ENCODE measurements at regions not wholly inside any gene's neighbourhood (a gene's known extent, or its start where the extent isn't known, plus 50 kb on each side); places are given as distances from the start of the nearest gene placed in this dataset.
"Not testable (repeated sequence)": the region's sequence is repeated elsewhere in the genome, so short reads cannot be mapped to it uniquely, and the experiment has no call there.

DNA sequence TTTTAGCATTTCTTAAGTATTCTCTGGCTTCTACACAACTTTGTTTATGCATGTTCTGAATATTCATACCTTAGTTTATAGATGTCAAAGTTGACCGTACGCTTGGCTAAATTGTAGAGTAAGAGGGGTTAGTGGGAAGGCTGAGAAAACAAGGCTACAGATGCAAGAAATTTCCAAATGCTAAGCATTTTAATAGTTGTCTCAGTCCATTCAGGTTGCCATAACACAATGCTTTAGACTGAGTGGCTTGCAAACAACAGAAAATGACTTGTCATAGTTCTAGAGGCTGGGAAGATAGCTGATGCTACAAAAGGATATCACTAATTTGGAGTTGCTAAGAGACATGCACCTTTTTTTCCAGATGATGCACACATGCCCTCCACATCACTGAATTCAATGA, 53.0 kb upstream of the C1QTNF3 start:
- H3K27me3 ChIP-seq; H3K27ac ChIP-seq; H3K36me3 ChIP-seq; DNase-seq (ENCODE audit: low read depth in 1 of 2, low spot score in 1 of 2); H3K4me1 ChIP-seq (ENCODE audit: low read depth); H3K4me3 ChIP-seq; H3K9me3 ChIP-seq (ENCODE audit: low read depth): not testable (repeated sequence)

DNA sequence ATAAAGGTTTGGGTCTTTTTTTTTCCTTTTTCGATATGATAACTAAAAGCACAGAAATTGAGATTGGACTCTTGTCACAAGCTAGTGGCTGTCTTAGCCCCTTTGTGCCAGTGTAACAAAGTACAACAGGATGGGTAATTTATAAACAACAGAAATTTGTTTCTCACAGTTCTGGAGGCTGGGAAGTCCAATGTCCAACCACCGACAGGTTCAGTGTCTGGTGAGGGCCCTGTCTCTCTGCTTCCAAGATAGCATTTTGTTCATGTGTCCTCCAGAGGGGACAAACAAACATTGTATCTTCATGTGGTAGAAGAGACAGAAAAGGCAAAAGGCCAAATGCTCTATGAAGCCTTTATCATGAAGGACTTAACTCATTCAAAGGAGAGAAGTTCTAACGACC, 56.9 kb upstream of the C1QTNF3 start:
- H3K27me3 ChIP-seq; H3K36me3 ChIP-seq; H3K27ac ChIP-seq; H3K9me3 ChIP-seq (ENCODE audit: low read depth); H3K4me1 ChIP-seq (ENCODE audit: low read depth); DNase-seq (ENCODE audit: low read depth in 1 of 2, low spot score in 1 of 2); H3K4me3 ChIP-seq: not testable (repeated sequence)

DNA sequence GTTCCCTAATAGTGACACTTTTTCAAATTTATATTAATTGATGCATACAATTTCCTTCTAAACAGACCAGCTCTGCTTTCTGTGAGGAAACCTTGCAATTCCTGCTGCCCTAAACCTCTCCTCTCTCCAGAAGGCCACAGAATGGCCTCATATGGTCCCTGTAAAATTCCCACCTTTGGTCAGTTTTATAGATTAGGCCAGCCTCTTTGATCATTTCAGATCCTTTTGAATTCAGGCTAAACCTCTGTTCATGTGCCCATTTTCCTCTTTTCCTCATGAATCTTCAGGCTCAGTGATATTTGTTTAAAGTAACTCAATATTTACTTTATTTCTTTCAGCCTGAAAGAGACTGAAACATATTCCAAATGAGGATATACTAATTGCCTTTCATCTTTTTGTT, 58.6 kb upstream of the C1QTNF3 start:
- not testable (repeated sequence) for H3K27me3 ChIP-seq; H3K9me3 ChIP-seq (ENCODE audit: low read depth); DNase-seq (ENCODE audit: low read depth in 1 of 2, low spot score in 1 of 2); H3K36me3 ChIP-seq; H3K27ac ChIP-seq; H3K4me3 ChIP-seq; H3K4me1 ChIP-seq (ENCODE audit: low read depth)

DNA sequence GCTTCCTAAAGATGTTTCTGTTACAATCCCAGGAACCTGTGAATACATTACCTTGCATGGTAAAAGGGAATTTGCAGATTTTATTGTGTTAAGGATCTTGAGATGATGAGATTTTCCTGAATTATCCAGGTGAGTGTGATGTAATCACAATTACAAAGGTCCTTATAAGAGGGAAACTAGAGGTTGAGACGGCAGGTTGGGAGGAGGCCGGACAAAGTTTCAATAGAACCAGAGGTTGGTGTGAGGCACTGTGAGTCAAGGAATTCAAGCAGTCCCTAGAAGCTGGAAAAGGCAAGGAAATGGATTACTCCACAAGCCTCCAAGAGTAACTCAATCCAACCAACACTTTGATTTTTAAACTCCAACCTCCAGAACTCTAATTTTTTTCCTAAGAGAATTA, 65.9 kb upstream of the C1QTNF3 start:
- H3K4me3 ChIP-seq; H3K4me1 ChIP-seq (ENCODE audit: low read depth); DNase-seq (ENCODE audit: low read depth in 1 of 2, low spot score in 1 of 2); H3K27me3 ChIP-seq; H3K9me3 ChIP-seq (ENCODE audit: low read depth); H3K27ac ChIP-seq; H3K36me3 ChIP-seq: not testable (repeated sequence)

DNA sequence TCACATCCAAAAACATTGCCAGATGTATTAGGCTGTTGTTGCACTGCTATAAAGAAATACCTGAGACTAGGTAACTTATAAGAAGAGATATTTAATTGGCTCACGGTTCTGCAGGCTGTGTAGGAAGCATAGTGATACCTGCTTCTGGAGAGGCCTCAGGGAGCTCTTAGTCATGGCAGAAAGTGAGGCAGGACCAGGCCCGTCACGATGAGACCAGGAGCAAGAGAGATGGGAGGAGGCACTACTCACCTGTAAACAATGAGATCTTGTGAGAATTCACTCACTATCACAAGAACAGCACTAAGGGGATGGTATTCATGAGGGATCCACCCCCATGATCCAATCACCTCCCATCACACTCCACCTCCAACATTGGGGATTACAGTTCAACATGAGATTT, 81.3 kb upstream of the C1QTNF3 start:
- not testable (repeated sequence) for H3K27ac ChIP-seq; H3K9me3 ChIP-seq (ENCODE audit: low read depth); H3K27me3 ChIP-seq; H3K4me3 ChIP-seq; H3K36me3 ChIP-seq; DNase-seq (ENCODE audit: low read depth in 1 of 2, low spot score in 1 of 2); H3K4me1 ChIP-seq (ENCODE audit: low read depth)

DNA sequence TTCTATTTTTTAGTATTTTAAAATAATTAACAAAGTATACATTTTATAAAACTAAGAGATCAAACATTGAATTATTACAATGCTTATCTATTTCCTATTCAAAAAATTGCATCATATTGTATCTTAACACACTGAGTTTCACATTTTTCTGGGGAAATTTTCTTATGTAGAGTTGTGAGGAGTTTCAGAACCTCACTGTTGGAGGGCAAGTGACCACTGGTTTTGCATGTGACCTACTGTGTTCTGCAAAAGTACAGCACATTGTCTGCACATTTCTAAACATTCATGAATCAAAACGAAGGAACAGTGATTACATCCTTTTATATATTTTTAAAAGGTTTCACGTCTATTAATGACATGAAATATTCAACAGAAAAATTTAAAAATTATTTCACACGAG, 82.3 kb upstream of the C1QTNF3 start:
- not testable (repeated sequence) for H3K36me3 ChIP-seq; H3K27ac ChIP-seq; H3K27me3 ChIP-seq; DNase-seq (ENCODE audit: low read depth in 1 of 2, low spot score in 1 of 2); H3K4me3 ChIP-seq; H3K4me1 ChIP-seq (ENCODE audit: low read depth); H3K9me3 ChIP-seq (ENCODE audit: low read depth)

DNA sequence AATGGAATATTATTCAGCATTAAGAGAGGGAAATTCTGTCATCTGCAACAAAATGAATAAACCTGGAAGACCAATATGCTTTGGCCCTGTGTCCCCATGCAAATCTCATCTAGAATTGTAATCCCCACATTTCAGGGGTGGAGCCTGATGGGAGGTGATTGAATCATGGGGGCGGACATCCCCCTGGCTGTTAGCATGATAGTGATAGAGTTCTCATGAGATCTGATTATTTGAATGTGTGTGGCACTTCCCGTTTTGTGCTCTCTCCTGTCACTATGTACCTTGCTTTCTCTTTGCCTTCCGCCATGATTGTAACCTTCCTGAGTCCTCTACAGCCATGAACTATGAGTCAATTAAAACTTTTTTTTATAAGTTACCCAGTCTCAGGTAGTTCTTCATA, 83.7 kb upstream of the C1QTNF3 start:
- not testable (repeated sequence) for H3K9me3 ChIP-seq (ENCODE audit: low read depth); DNase-seq (ENCODE audit: low read depth in 1 of 2, low spot score in 1 of 2); H3K4me3 ChIP-seq; H3K27me3 ChIP-seq; H3K4me1 ChIP-seq (ENCODE audit: low read depth); H3K27ac ChIP-seq; H3K36me3 ChIP-seq

DNA sequence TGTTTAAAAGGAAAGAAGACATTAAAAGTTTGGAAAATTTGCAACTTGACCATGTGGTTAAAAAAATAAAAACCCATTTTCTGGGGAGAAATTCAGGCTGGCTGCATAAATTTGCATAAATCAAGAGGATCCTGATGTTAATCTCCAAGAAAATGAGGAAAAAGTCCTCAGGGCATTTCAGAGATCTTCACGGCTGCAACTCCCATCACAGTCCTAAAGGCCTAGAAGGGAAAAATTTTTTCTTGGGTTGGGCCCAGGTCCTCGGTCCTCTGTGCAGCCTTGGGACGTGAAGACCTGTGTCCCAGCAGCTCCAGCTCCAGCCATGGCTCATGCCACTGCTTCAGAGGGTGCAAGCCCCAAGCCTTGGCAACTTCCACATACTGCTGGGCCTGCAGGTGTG, 84.8 kb upstream of the C1QTNF3 start:
- not testable (repeated sequence) for H3K9me3 ChIP-seq (ENCODE audit: low read depth); H3K27me3 ChIP-seq; DNase-seq (ENCODE audit: low read depth in 1 of 2, low spot score in 1 of 2); H3K27ac ChIP-seq; H3K4me3 ChIP-seq; H3K4me1 ChIP-seq (ENCODE audit: low read depth); H3K36me3 ChIP-seq

DNA sequence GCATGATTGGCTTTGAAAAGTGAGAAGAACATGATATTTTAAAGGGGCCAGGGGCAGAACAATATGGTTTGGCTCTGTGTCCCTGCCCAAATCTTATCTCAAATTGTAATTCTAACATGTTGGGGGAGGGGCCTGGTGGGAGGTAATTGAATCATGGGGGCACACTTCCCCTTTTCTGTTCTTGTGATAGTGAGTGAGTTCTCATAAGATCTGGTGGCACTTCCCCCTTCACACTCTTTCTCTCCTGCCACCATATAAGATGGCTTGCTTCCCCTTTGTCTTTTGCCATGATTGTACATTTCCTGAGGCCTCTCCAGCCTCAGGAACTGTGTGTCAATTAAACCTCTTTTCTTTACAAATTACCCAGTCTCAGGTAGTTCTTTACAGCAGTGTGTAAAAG, 85.9 kb upstream of the C1QTNF3 start:
- H3K27ac ChIP-seq; H3K4me1 ChIP-seq (ENCODE audit: low read depth); H3K4me3 ChIP-seq; H3K36me3 ChIP-seq; H3K9me3 ChIP-seq (ENCODE audit: low read depth); H3K27me3 ChIP-seq; DNase-seq (ENCODE audit: low read depth in 1 of 2, low spot score in 1 of 2): not testable (repeated sequence)

DNA sequence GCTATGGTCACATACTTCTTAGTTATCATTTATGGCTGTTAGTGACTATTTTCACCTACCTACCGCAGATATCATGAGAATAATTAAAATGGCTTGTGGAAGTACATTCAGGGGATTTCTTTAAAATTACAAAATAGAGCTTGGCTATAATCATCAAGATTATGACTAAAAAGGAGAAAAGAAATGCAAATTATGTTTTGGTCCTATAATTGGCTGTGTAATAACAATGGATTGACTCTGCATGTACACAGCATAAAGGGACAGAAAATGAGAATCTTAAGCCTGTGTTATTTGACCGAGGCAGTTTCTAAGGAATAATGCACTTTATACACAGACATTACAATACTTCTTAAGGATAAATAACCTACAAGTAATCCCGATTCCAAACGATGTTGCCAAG, 112.0 kb upstream of the C1QTNF3 start:
- DNase-seq (ENCODE audit: low read depth in 1 of 2, low spot score in 1 of 2); H3K36me3 ChIP-seq; H3K27ac ChIP-seq; H3K4me1 ChIP-seq (ENCODE audit: low read depth); H3K9me3 ChIP-seq (ENCODE audit: low read depth); H3K4me3 ChIP-seq; H3K27me3 ChIP-seq: not testable (repeated sequence)

DNA sequence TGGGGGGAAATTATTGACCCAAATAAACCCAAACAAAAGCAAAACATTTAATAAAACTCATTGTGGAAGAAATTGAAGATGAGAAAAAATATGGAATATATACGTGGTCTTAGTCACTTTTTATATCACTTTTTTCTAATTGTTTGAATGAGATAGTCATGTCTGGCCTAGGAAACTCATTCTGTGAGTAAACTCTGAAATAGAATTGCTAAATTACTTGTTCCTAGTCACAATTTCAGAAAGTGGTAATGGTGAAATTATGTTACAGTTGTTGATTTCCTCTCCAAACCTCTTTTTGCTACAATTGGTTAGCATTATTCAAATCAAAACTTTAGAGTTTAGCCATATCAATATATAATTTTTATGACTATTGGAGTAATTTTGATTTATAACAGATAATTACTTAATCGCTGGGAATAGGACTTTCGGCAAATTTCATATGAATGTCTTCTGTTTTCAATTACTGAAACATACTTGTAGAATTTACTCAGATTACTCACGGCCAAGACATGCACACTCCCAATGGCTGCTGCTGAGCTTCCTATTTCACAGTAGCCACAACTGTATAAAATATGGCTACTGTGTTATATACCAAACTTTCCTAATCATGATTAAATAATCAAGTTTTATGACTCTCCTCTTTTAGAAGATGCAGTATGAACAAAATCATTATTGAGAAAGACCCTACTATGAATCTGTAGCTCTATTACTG, 113.8 kb upstream of the C1QTNF3 start:
- H3K36me3 ChIP-seq; H3K9me3 ChIP-seq (ENCODE audit: low read depth); H3K4me3 ChIP-seq; H3K4me1 ChIP-seq (ENCODE audit: low read depth); DNase-seq (ENCODE audit: low read depth in 1 of 2, low spot score in 1 of 2); H3K27me3 ChIP-seq; H3K27ac ChIP-seq: not testable (repeated sequence)

DNA sequence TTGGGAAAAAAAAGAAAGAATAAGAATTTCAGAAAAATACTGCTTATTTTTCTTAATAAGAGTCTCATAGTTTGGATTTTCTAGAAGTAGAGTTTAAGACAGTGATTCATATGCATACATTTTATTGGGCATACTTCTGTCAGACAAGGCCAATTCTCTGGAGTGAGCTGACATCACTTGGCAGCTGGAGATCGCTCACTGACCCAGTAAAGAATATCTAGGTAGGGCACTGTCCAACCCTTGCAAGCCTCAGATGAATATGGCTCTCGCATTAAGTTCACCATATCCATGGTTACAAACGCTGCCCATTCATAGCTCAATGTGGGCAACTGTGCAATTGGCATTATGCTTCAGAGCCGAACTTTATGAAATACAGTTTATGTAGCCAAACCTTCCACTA, 117.9 kb upstream of the C1QTNF3 start:
- not testable (repeated sequence) for H3K27ac ChIP-seq; DNase-seq (ENCODE audit: low read depth in 1 of 2, low spot score in 1 of 2); H3K9me3 ChIP-seq (ENCODE audit: low read depth); H3K27me3 ChIP-seq; H3K4me3 ChIP-seq; H3K36me3 ChIP-seq; H3K4me1 ChIP-seq (ENCODE audit: low read depth)

DNA sequence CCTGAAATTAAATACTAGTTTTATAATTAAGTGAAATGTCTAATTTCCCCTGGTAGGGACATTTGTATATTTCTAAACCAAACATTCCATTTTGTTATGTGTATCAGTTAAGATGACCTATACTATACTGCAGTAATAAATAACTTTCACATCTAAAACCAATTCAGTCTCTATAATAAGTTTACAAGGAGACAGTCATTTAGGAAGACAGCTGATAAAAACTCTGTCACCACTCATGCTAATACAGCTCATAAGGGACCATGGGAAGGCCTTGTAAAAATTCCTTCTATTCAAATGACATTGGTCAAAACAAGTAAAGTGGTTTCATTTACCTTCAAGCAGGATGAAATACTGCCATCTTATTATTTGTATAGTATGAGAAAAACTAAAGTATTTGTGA, 128.4 kb upstream of the C1QTNF3 start:
- not testable (repeated sequence) for H3K36me3 ChIP-seq; H3K27me3 ChIP-seq; DNase-seq (ENCODE audit: low read depth in 1 of 2, low spot score in 1 of 2); H3K4me3 ChIP-seq; H3K9me3 ChIP-seq (ENCODE audit: low read depth); H3K4me1 ChIP-seq (ENCODE audit: low read depth); H3K27ac ChIP-seq

DNA sequence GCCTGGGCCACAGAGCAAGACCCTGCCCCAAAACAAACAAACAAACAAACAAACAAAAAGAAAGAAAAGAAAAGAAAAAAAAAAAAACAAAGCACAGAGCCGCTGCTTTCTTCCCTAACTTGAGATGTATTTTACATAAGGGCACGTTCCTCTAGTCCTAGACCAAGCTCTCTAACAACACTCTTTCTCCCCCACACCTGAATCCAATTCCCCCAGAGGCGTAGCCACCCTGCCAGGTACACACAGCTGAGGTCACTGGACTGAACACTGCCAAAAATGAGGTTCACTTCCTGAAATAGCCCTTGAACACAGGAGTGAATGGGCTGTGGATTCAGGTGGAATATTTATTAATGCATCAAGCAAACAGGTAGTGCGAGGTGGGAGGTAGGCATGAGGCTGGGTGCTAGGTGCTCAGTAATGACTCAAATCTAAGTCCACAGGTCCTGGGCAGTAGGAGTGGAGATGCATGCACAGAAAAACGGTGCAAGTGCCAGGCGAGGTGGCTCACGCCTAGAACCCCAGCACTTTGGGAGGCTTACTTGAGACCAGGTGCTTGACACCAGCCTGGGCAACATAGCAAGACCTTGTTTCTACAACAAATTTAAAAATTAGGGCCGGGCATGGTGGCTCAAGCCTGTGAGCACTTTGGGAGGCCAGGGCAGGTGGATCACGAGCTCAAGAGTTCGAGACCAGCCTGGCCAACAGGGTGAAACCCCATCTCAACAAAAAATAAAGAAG, 136.6 kb upstream of the C1QTNF3 start:
- not testable (repeated sequence) for DNase-seq (ENCODE audit: low read depth in 1 of 2, low spot score in 1 of 2); H3K27ac ChIP-seq; H3K4me1 ChIP-seq (ENCODE audit: low read depth); H3K36me3 ChIP-seq; H3K4me3 ChIP-seq; H3K9me3 ChIP-seq (ENCODE audit: low read depth); H3K27me3 ChIP-seq

DNA sequence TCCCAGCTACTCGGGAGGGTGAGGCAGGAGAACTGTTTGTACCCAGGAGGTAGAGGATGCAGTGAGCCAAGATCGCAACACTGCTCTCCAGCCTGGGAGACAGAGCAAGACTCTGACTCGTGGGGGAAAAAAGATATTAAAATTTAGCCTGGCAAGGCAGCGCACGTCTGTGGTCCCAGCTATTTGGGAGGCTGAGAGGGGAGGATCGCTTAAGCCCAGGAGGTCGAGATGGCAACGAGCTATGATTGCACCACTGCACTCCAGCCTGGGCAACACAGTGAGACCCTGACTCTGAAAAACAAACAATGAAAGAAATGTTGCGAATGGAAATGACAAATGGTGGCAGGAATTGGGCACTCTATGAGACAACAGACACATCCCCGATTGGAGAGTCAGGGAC, 137.2 kb upstream of the C1QTNF3 start:
- H3K27me3 ChIP-seq; H3K4me1 ChIP-seq (ENCODE audit: low read depth); DNase-seq (ENCODE audit: low read depth in 1 of 2, low spot score in 1 of 2); H3K36me3 ChIP-seq; H3K4me3 ChIP-seq; H3K27ac ChIP-seq; H3K9me3 ChIP-seq (ENCODE audit: low read depth): not testable (repeated sequence)
